H1 (cell line): ENCODE measurements at regions not wholly inside any gene's neighbourhood (a gene's known extent, or its start where the extent isn't known, plus 50 kb on each side); places are given as distances from the start of the nearest gene placed in this dataset.

ENCODE experiments used
- CTCF ChIA-PET: fragments of 300-600 bp; sonication (Branson Sonifier 250); formaldehyde crosslinking; loops from one replicate; lab custom pipeline; 2021; ENCODE audit not compliant: partially characterized antibody; lab: Charles Lee
- POLR2A ChIA-PET: fragments of 300-600 bp; sonication (Branson Sonifier 250); formaldehyde crosslinking; loops from one replicate; lab custom pipeline; 2021; ENCODE audit warnings: inconsistent platforms; ENCODE audit not compliant: partially characterized antibody; lab: Charles Lee
- DNase-seq, 2 experiments: peaks; one replicate each; pipeline versions ENCODE4 v3.0.0 to v3.0.0-alpha.2; 2010 to 2022; ENCODE audit warnings: low spot score in 2 of 2, low read depth in 1 of 2, mixed read lengths in 1 of 2
- FAIRE-seq: peaks from 2 replicates; lab custom pipeline; 2011; peaks lifted over from hg19 to GRCh38; lab: Jason Lieb, UNC
- H2AFZ ChIP-seq: 2 replicates; pipeline ENCODE4 v1.8.1; 2012; ENCODE audit warnings: low read length, inconsistent platforms
- H2AK5ac ChIP-seq: 2 replicates; pipeline ENCODE4 v1.6.1; 2013; ENCODE audit warnings: low read depth, low read length
- H2BK120ac ChIP-seq: replicated peaks from 2 replicates; pipeline ENCODE3; 2013; ENCODE audit warnings: low read depth, low read length, inconsistent platforms
- H2BK12ac ChIP-seq: 2 replicates; pipeline ENCODE4 v1.6.1; 2013; ENCODE audit warnings: low read depth, low read length
- H2BK15ac ChIP-seq: 2 replicates; pipeline ENCODE4 v1.6.1; 2013; ENCODE audit warnings: low read length
- H2BK20ac ChIP-seq: 2 replicates; pipeline ENCODE4 v1.6.1; 2013; ENCODE audit warnings: low read length
- H2BK5ac ChIP-seq: 2 replicates; pipeline ENCODE4 v1.6.1; 2013; ENCODE audit warnings: low read depth, low read length
- H3K14ac ChIP-seq: 2 replicates; pipeline ENCODE4 v1.6.1; 2013; ENCODE audit warnings: inconsistent platforms; ENCODE audit not compliant: insufficient read length
- H3K18ac ChIP-seq: 2 replicates; pipeline ENCODE4 v1.6.1; 2013; ENCODE audit warnings: low read length; ENCODE audit errors: extremely low read depth
- H3K23ac ChIP-seq: 2 replicates; pipeline ENCODE4 v1.6.1; 2013; ENCODE audit warnings: inconsistent platforms; ENCODE audit not compliant: insufficient read length
- H3K23me2 ChIP-seq: 2 replicates; pipeline ENCODE4 v1.6.1; 2013; ENCODE audit warnings: low read depth, low read length
- H3K27ac ChIP-seq: 2 replicates; pipeline ENCODE4 v1.6.1; 2011; ENCODE audit warnings: low read depth, low read length, inconsistent platforms
- H3K27me3 ChIP-seq, 4 experiments: replicated peaks in 1 of 4; 1 replicate in 1 of 4; 2 replicates in 3 of 4; pipeline versions ENCODE4 v1.6.1 to v1.8.1; 2011 to 2013; ENCODE audit warnings: low read length in 3 of 4, mild to moderate bottlenecking in 3 of 4, inconsistent platforms in 2 of 4, mixed read lengths in 2 of 4, moderate library complexity in 1 of 4; ENCODE audit not compliant: control insufficient read depth in 3 of 4, insufficient read depth in 3 of 4; ENCODE audit errors: extremely low read depth in 1 of 4
- H3K36me3 ChIP-seq, 4 experiments: 2 replicates each; pipeline versions ENCODE4 v1.6.1 to v1.8.1; 2011 to 2013; ENCODE audit warnings: mild to moderate bottlenecking in 4 of 4, low read length in 3 of 4, moderate library complexity in 2 of 4, control low read depth in 1 of 4, inconsistent platforms in 1 of 4; ENCODE audit not compliant: insufficient read depth in 4 of 4, control insufficient read depth in 2 of 4
- H3K4ac ChIP-seq: replicated peaks from 2 replicates; pipeline ENCODE3; 2013; ENCODE audit warnings: low read length, low read depth, mixed read lengths, inconsistent platforms; ENCODE audit not compliant: insufficient read length
- H3K4me1 ChIP-seq, 4 experiments: replicated peaks in 1 of 4; 1 replicate in 1 of 4; 2 replicates in 3 of 4; pipeline versions ENCODE4 v1.6.1 to v1.8.1; 2011 to 2013; ENCODE audit warnings: low read length in 3 of 4, inconsistent platforms in 2 of 4, mixed read lengths in 1 of 4; ENCODE audit not compliant: insufficient read depth in 4 of 4, control insufficient read depth in 3 of 4
- H3K4me2 ChIP-seq, 2 experiments: 2 replicates each; pipeline versions ENCODE4 v1.6.1 to v1.8.1; 2011 to 2013; ENCODE audit warnings: low read depth in 2 of 2, low read length in 2 of 2, control low read depth in 1 of 2, inconsistent platforms in 1 of 2, mild to moderate bottlenecking in 1 of 2; ENCODE audit not compliant: insufficient read depth in 1 of 2
- H3K4me3 ChIP-seq, 4 experiments: fragments of 200-600, 300-600 bp in 1 of 4; sonication (generic), shearing (Covaris generic), sonication (Bioruptor Twin) in 1 of 4; 2 replicates each; pipeline versions ENCODE4 v1.5.1 to v1.8.1; 2011 to 2016; ENCODE audit warnings: low read length in 4 of 4, low read depth in 3 of 4, control low read depth in 2 of 4, inconsistent platforms in 2 of 4, mild to moderate bottlenecking in 2 of 4, mixed read lengths in 1 of 4, moderate library complexity in 1 of 4; ENCODE audit not compliant: insufficient read depth in 2 of 4; ENCODE audit errors: extremely low read depth in 1 of 4
- H3K56ac ChIP-seq: replicated peaks from 2 replicates; pipeline ENCODE3; 2013; ENCODE audit warnings: low read depth, mild to moderate bottlenecking, mixed read lengths, low read length, inconsistent platforms; ENCODE audit not compliant: insufficient read length
- H3K79me1 ChIP-seq: 2 replicates; pipeline ENCODE4 v1.6.1; 2013; ENCODE audit warnings: low read depth, low read length, control low read depth
- H3K79me2 ChIP-seq, 2 experiments: 2 replicates each; pipeline versions ENCODE4 v1.6.1 to v1.8.1; 2012 to 2013; ENCODE audit warnings: low read length in 2 of 2, mild to moderate bottlenecking in 2 of 2, inconsistent platforms in 1 of 2; ENCODE audit not compliant: insufficient read depth in 2 of 2, control insufficient read depth in 1 of 2
- H3K9ac ChIP-seq, 4 experiments: replicated peaks in 1 of 4; 1 replicate in 1 of 4; 2 replicates in 3 of 4; pipeline versions ENCODE4 v1.6.1 to v1.8.1; 2011 to 2013; ENCODE audit warnings: low read depth in 3 of 4, low read length in 3 of 4, control low read depth in 2 of 4, mild to moderate bottlenecking in 2 of 4, moderate library complexity in 2 of 4, inconsistent platforms in 1 of 4; ENCODE audit errors: extremely low read depth in 1 of 4
- H3K9me3 ChIP-seq, 2 experiments: 2 replicates each; pipeline versions ENCODE4 v1.6.1 to v1.8.1; 2012 to 2013; ENCODE audit warnings: mild to moderate bottlenecking in 2 of 2, moderate library complexity in 2 of 2, control low read depth in 1 of 2, inconsistent platforms in 1 of 2, low read depth in 1 of 2, low read length in 1 of 2, mixed read lengths in 1 of 2; ENCODE audit not compliant: insufficient read depth in 2 of 2
- H4K20me1 ChIP-seq, 2 experiments: replicated peaks in 1 of 2; 2 replicates each; pipeline versions ENCODE3 to v1.8.1; 2011 to 2013; ENCODE audit warnings: inconsistent platforms in 2 of 2, low read length in 2 of 2, mild to moderate bottlenecking in 1 of 2; ENCODE audit not compliant: insufficient read depth in 2 of 2, control insufficient read depth in 1 of 2
- H4K5ac ChIP-seq: 2 replicates; pipeline ENCODE4 v1.6.1; 2013; ENCODE audit warnings: low read length, low read depth, mixed read lengths, inconsistent platforms; ENCODE audit not compliant: insufficient read length
- H4K8ac ChIP-seq: 2 replicates; pipeline ENCODE4 v1.8.0; 2013; ENCODE audit warnings: mild to moderate bottlenecking, moderate library complexity, low read length, inconsistent platforms; ENCODE audit not compliant: insufficient read depth; ENCODE audit errors: extremely low read depth
- H4K91ac ChIP-seq: replicated peaks from 2 replicates; pipeline ENCODE3; 2013; ENCODE audit warnings: low read length, mixed read lengths, inconsistent platforms; ENCODE audit not compliant: insufficient read length
- BACH1 ChIP-seq: IDR thresholded peaks from 2 replicates; pipeline ENCODE4 v1.6.1; 2012; ENCODE audit warnings: low read length, improper control_type of control experiment
- CBX5 ChIP-seq: fragments of 300-800, 300-1000 bp; sonication (generic); IDR thresholded peaks from 2 replicates; pipeline ENCODE4 v1.7.1; 2016; ENCODE audit warnings: antibody characterized with exemption, low read length, low read depth
- E2F6 ChIP-seq: IDR thresholded peaks from 2 replicates; pipeline ENCODE4 v1.6.1; 2012; ENCODE audit warnings: inconsistent platforms
- FOSL1 ChIP-seq: IDR thresholded peaks from 2 replicates; pipeline ENCODE4 v1.6.1; 2011; ENCODE audit warnings: mild to moderate bottlenecking, low read depth, low read length, moderate library complexity; ENCODE audit not compliant: insufficient read depth
- GTF2F1 ChIP-seq: IDR thresholded peaks from 2 replicates; pipeline ENCODE4 v1.6.1; 2012; ENCODE audit warnings: low read depth, low read length, improper control_type of control experiment, borderline replicate concordance
- KDM5A ChIP-seq: fragments of 200-600 bp; IDR thresholded peaks from 2 replicates; pipeline ENCODE4 v1.7.1; 2012; ENCODE audit warnings: mild to moderate bottlenecking, low read length, inconsistent platforms, mixed read lengths
- NRF1 ChIP-seq: IDR thresholded peaks from 2 replicates; pipeline ENCODE4 v1.6.1; 2011; ENCODE audit warnings: mild to moderate bottlenecking, low read depth, low read length, improper control_type of control experiment
- POLR2A ChIP-seq, 2 experiments: IDR thresholded peaks; 1 replicate in 1 of 2; 2 replicates in 1 of 2; pipeline ENCODE4 v1.6.1; 2011; ENCODE audit warnings: low read depth in 2 of 2, low read length in 2 of 2, mild to moderate bottlenecking in 2 of 2; ENCODE audit errors: control extremely low read depth in 1 of 2
- POLR2AphosphoS5 ChIP-seq: IDR thresholded peaks from 2 replicates; pipeline ENCODE4 v1.6.1; 2011; ENCODE audit warnings: low read depth, low read length
- RFX5 ChIP-seq: IDR thresholded peaks from 2 replicates; pipeline ENCODE4 v1.6.1; 2011; ENCODE audit warnings: low read depth, low read length, improper control_type of control experiment, borderline replicate concordance
- SP2 ChIP-seq: IDR thresholded peaks from 2 replicates; pipeline ENCODE4 v1.6.1; 2012; ENCODE audit warnings: mild to moderate bottlenecking, low read length, inconsistent platforms
- TCF12 ChIP-seq: IDR thresholded peaks from 2 replicates; pipeline ENCODE4 v1.6.1; 2011; ENCODE audit warnings: low read depth, mild to moderate bottlenecking, low read length
- ZNF274 ChIP-seq: IDR thresholded peaks from 2 replicates; pipeline ENCODE4 v1.7.0; 2012; ENCODE audit warnings: low read length, borderline replicate concordance; ENCODE audit errors: extremely low read depth
- WGBS, 2 experiments: shearing (Covaris generic) in 1 of 2; methylation state at CpG; one replicate each; pipeline versions ENCODE4 v1.1.6 to v1.1.7; 2013 to 2015; ENCODE audit warnings: low lambda C conversion rate in 2 of 2, mixed read lengths in 2 of 2, inconsistent platforms in 1 of 2, low coverage in 1 of 2, missing lambda C conversion rate in 1 of 2; ENCODE audit not compliant: insufficient replicate concordance in 2 of 2, insufficient coverage in 1 of 2, insufficient read length in 1 of 2; ENCODE audit errors: extremely low coverage in 1 of 2, missing lambda C conversion rate in 1 of 2; 5-methylcytosine and 5-hydroxymethylcytosine counted together

GRCh38 chr6:44548319-44548718 lies 160.8 kb downstream of the CDC5L start (continued):
- no peak for TF ChIP-seq BACH1

GRCh38 chr6:44549516-44549915 lies 162.0 kb downstream of the CDC5L start:
- ChIA-PET CTCF (interaction anchor here (2.7 kb wide), 1 partner anchor 23 kb away, joined by 10 read pairs; no protein-coding TSS in a partner anchor), POLR2A (no interaction called here)
- no peaks in the 10 kb centered on the region for H3K79me2 ChIP-seq
- H3K4me3 ChIP-seq: no peak overlapping the region
- no peak overlapping the region for H2BK5ac ChIP-seq
- H4K8ac ChIP-seq: no peak overlapping the region
- no peak overlapping the region for H3K18ac ChIP-seq
- no peak overlapping the region for H3K9ac ChIP-seq
- no peak overlapping the region for H4K5ac ChIP-seq
- FAIRE-seq (no peak), DNase-seq (no peak)
- no peak overlapping the region for H3K4me2 ChIP-seq
- no peak overlapping the region for H3K14ac ChIP-seq
- H3K27me3 ChIP-seq: no peaks in the 10 kb centered on the region; a peak in 3 of 7 replicates
- H3K23me2 ChIP-seq: no peaks in the 10 kb centered on the region
- no peak overlapping the region for H4K91ac ChIP-seq
- H2AK5ac ChIP-seq: no peak overlapping the region
- no peak overlapping the region for H2AFZ ChIP-seq
- H3K27ac ChIP-seq: no peak overlapping the region
- no peak overlapping the region for H2BK120ac ChIP-seq
- H3K79me1 ChIP-seq: no peaks in the 10 kb centered on the region
- H2BK20ac ChIP-seq: no peak overlapping the region
- no peak overlapping the region for H2BK12ac ChIP-seq
- H3K23ac ChIP-seq: no peak overlapping the region
- H3K36me3 ChIP-seq: no peaks in the 10 kb centered on the region; a peak in 1 of 8 replicates
- H3K4ac ChIP-seq: no peak overlapping the region
- no peaks in the 10 kb centered on the region for H3K9me3 ChIP-seq
- no peak overlapping the region for H3K56ac ChIP-seq
- H3K4me1 ChIP-seq: no peaks in the 10 kb centered on the region
- H4K20me1 ChIP-seq: no peaks in the 10 kb centered on the region
- no peak overlapping the region for H2BK15ac ChIP-seq
- WGBS, 2 experiments: 93% methylated on average over 3 of the region's 3 CpGs; no CpG with 5 or more reads in 1 of the 2 experiments
- TF ChIP-seq RFX5 (no peak), POLR2A (IDR thresholded peaks at IDR 0.05; ENCODE audit: control extremely low read depth in 1 of 2, low read depth in 2 of 2, low read length in 2 of 2) (no peak), E2F6 (no peak), SP2 (no peak), ZNF274 (no peak), NRF1 (no peak), GTF2F1 (no peak), FOSL1 (no peak), POLR2AphosphoS5 (no peak), KDM5A (no peak), TCF12 (no peak), CBX5 (no peak)
